ENCODE measurements at regions not wholly inside any gene's neighbourhood (a gene's known extent, or its start where the extent isn't known, plus 50 kb on each side); places are given as distances from the start of the nearest gene placed in this dataset.

- TF ChIP-seq CTCF (IDR thresholded peaks at IDR 0.05): no peak
- TF ChIP-seq POLR2A (IDR thresholded peaks at IDR 0.05): no peak
These were observed 160.7 kb downstream of the TMEM38B start for GRCh38 chr9:105854783-105855724.
